Parathyroid adenoma (tissue), 2 donors: ENCODE measurements at regions not wholly inside any gene's neighbourhood (a gene's known extent, or its start where the extent isn't known, plus 50 kb on each side); places are given as distances from the start of the nearest gene placed in this dataset.
A peak's percentile ranks its signal among the peaks of the same experiment; 100 is the strongest.

ENCODE experiments used
- H2AFZ ChIP-seq: fragments of 300-600 bp; sonication (generic); one replicate; pipeline ENCODE4 v1.7.0; 2017; ENCODE audit warnings: antibody characterized with exemption, mild to moderate bottlenecking
- H3K27ac ChIP-seq: fragments of 300-600 bp; sonication (generic); one replicate; pipeline ENCODE4 v1.7.0; 2017
- H3K27me3 ChIP-seq: fragments of 300-600 bp; sonication (generic); one replicate; pipeline ENCODE4 v1.7.0; 2017; ENCODE audit warnings: low read length; ENCODE audit not compliant: control insufficient read depth, insufficient read depth
- H3K36me3 ChIP-seq: fragments of 300-600 bp; sonication (generic); one replicate; pipeline ENCODE4 v1.7.0; 2017; ENCODE audit warnings: low read length; ENCODE audit not compliant: control insufficient read depth, insufficient read depth
- H3K4me1 ChIP-seq: fragments of 300-600 bp; sonication (generic); one replicate; pipeline ENCODE4 v1.7.0; 2017; ENCODE audit warnings: control low read depth
- H3K4me2 ChIP-seq: fragments of 300-600 bp; sonication (generic); one replicate; pipeline ENCODE4 v1.7.0; 2017; ENCODE audit warnings: low read length
- H3K4me3 ChIP-seq: fragments of 300-600 bp; sonication (generic); one replicate; pipeline ENCODE4 v1.7.0; 2017; ENCODE audit warnings: low read depth, low read length
- H3K79me2 ChIP-seq: fragments of 300-600 bp; sonication (generic); one replicate; pipeline ENCODE4 v1.7.0; 2017; ENCODE audit warnings: control low read depth
- H3K9ac ChIP-seq: fragments of 300-600 bp; sonication (generic); one replicate; pipeline ENCODE4 v1.7.0; 2017; ENCODE audit warnings: mild to moderate bottlenecking
- H3K9me3 ChIP-seq: fragments of 300-600 bp; sonication (generic); one replicate; pipeline ENCODE4 v1.7.0; 2017; ENCODE audit warnings: low read length; ENCODE audit not compliant: control insufficient read depth
- TF ChIP-seq, protein P1 (sequence below): fragments of 300-600 bp; sonication (generic); IDR thresholded peaks from one replicate; pipeline ENCODE4 v1.7.0; 2017; ENCODE audit warnings: antibody characterized with exemption, mild to moderate bottlenecking
- donor health status: primary hyperparathyroidism.

DNA sequence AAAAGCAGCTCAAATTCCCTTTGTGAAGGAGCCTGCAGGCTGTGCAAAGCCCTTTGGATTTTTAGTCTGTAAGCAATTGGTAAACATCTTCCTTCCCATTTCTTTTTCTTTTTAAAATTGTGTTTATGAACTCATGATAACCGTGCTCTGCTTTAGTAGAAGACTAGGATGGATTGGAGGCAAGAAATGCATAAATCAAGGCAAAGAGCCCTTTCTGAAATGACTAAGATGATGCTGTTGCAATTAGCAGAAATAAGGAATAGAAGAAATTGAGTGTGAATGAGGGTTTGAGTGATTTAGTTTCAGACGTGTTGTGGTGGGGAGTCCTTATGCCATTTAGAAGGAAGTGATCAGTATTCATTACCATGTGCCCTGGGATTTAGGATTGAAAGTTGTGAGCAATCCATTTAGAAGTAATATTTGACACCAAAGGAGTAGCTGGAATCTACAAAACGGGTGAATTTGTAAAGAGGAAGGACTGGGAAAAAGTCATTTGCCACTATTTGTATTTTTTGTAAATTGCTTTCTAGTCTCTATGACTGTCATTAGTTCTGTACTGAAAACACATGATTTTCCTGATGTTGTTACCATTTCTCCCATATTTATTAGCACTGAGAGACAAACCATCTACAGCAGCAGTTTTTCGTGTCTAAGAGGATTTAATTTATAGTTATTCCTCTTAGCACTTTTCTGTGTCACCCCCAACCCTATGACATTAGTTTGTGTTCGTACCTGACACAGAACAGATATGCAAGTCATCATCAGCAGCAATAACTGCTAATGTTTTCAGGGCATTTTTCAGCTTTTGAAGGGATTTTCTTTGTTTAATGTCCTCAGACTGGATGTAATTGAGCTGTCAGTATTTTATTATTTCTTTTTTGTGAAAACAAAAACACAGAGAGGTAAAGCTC, 265.0 kb downstream of the UTRN start:
- no peak overlapping the region for H3K4me3 ChIP-seq
- TF ChIP-seq, protein P1, sequence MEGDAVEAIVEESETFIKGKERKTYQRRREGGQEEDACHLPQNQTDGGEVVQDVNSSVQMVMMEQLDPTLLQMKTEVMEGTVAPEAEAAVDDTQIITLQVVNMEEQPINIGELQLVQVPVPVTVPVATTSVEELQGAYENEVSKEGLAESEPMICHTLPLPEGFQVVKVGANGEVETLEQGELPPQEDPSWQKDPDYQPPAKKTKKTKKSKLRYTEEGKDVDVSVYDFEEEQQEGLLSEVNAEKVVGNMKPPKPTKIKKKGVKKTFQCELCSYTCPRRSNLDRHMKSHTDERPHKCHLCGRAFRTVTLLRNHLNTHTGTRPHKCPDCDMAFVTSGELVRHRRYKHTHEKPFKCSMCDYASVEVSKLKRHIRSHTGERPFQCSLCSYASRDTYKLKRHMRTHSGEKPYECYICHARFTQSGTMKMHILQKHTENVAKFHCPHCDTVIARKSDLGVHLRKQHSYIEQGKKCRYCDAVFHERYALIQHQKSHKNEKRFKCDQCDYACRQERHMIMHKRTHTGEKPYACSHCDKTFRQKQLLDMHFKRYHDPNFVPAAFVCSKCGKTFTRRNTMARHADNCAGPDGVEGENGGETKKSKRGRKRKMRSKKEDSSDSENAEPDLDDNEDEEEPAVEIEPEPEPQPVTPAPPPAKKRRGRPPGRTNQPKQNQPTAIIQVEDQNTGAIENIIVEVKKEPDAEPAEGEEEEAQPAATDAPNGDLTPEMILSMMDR, result no peak
- H3K36me3 ChIP-seq, result no peaks in the 10 kb centered on the region
- no peak overlapping the region for H3K9ac ChIP-seq
- H3K79me2 ChIP-seq, result no peaks in the 10 kb centered on the region
- H3K9me3 ChIP-seq, result no peaks in the 10 kb centered on the region
- H2AFZ ChIP-seq, result no peak overlapping the region
- H3K27me3 ChIP-seq, result no peaks in the 10 kb centered on the region
- H3K4me1 ChIP-seq, result no peaks in the 10 kb centered on the region
- H3K4me2 ChIP-seq, result no peak overlapping the region
- no peak overlapping the region for H3K27ac ChIP-seq

DNA sequence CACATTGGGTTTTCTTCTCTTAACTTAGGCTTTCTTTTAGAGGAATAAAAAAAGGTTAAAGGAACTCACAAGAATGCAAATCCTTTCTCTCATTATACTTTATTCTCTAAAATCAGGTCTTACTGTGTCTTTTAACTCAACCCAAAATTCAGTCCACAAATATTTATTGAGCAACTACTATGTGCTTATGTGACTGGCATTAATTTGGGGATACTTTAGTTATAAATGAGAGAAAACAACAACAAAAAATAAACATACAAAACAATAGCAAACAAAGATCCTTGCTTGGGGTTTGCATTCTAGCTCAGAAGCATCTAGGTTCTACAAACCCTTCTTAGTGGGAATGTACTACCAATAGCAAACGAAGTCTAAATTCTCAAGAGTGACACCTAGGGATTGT, 266.2 kb downstream of the UTRN start:
- H3K4me2 ChIP-seq, result no peak overlapping the region
- no peaks in the 10 kb centered on the region for H3K4me1 ChIP-seq
- no peaks in the 10 kb centered on the region for H3K9me3 ChIP-seq
- H2AFZ ChIP-seq, result no peak overlapping the region
- H3K27me3 ChIP-seq, result no peaks in the 10 kb centered on the region
- no peaks in the 10 kb centered on the region for H3K36me3 ChIP-seq
- H3K4me3 ChIP-seq, result no peak overlapping the region
- H3K27ac ChIP-seq, result no peak overlapping the region
- H3K79me2 ChIP-seq, result no peaks in the 10 kb centered on the region
- TF ChIP-seq, protein P1, result no peak
- H3K9ac ChIP-seq, result no peak overlapping the region

DNA sequence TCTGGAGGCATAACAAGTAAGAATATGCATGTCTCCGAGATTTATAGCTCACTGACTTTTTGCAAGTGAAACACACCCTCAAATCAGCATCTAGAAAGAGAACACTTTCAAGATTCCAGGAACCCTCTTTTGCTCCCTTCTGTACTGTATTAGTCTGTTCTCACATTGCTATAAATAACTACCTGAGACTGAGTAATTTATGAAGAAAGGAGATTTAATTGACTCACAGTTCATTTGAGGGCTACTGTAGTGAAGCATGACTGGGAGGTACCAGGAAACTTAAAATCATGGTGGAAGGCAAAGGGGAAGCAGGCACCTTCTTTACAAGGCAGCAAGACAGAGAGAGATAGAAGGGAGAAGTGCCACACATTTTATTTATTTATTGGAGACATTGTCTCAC, 269.9 kb downstream of the UTRN start:
- Histone ChIP-seq H3K27ac (no peak overlapping the region), H3K9ac (no peak overlapping the region), H3K36me3 (no peaks in the 10 kb centered on the region), H3K4me3 (no peak overlapping the region), H3K9me3 (no peaks in the 10 kb centered on the region), H3K4me1 (peaks cover 13% of the 10 kb centered on the region), H3K79me2 (no peaks in the 10 kb centered on the region), H2AFZ (no peak overlapping the region), H3K27me3 (no peaks in the 10 kb centered on the region), H3K4me2 (no peak overlapping the region)
- TF ChIP-seq, protein P1, result no peak

DNA sequence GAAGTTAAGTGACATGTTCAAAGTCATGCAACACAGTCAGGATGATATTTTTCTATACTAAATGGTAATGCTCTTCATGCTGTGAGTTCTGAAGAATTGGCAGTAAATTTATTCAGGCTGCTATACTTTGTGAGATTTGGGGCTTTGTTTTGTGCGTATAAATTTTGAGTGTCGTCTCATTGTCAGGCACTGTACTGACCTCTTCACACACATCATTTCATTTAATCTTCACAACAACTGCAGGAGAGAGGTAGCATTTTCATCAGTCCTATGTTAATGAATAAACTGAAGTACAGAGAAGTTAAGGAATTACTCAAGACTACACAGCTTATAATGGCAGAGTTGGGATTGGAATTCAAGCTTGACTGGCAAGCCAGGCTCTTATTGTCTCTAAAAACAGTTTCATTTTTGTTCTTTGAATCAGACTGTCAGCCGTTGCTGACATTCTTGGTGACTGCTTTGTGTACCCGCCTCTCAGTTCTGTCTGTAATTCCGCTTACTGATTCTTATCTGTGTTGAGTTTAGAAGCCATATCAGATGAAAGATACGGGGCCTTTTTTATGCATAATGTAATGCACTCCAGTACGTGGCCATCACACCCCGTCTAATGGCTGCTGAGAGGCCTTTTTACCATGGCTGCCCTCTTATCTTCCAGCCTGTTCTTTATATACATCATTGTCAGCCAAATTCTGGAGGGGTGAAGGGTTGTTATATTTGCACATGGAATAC, 274.9 kb downstream of the UTRN start:
- Histone ChIP-seq H3K4me2 (peak overlapping the region; percentile 58), H3K9ac (no peak overlapping the region), H3K27me3 (no peaks in the 10 kb centered on the region)

More for the DNA sequence above, 274.9 kb downstream of the UTRN start:
- H3K4me3 ChIP-seq, result no peak overlapping the region
- peak overlapping the region; percentile 55 for H3K27ac ChIP-seq
- peak overlapping the region; percentile 59 for H2AFZ ChIP-seq
- peaks cover 21% of the 10 kb centered on the region for H3K4me1 ChIP-seq
- H3K79me2 ChIP-seq, result no peaks in the 10 kb centered on the region
- no peaks in the 10 kb centered on the region for H3K36me3 ChIP-seq
- H3K9me3 ChIP-seq, result no peaks in the 10 kb centered on the region
- TF ChIP-seq, protein P1, result no peak
